HepG2 (cell line): ENCODE measurements at regions not wholly inside any gene's neighbourhood (a gene's known extent, or its start where the extent isn't known, plus 50 kb on each side); places are given as distances from the start of the nearest gene placed in this dataset.

ENCODE experiments used
- ATAC-seq: fragments of 200-7000 bp; cut with Tn5 transposase; 3 replicates; pipeline ENCODE4 v1.9.1; 2020; ENCODE audit warnings: mild to moderate bottlenecking, moderate library complexity
- BruUV-seq: library from RNA; stranded (reverse); fragments of 400-500 nt; replicated peaks from 2 replicates; lab custom pipeline; 2021; lab: Mats Ljungman, UMichigan
- CTCF ChIA-PET: fragments of 300-600 bp; formaldehyde crosslinking; extraction: SDS; loops from one replicate; lab custom pipeline; 2021; ENCODE audit warnings: low total read pairs, inconsistent platforms, low intra/inter-chr PET ratio; lab: Yijun Ruan, JAX
- POLR2A ChIA-PET: fragments of 350-600 bp; sonication (Branson Sonifier 250); formaldehyde crosslinking; loops from one replicate; lab custom pipeline; 2020; ENCODE audit warnings: antibody characterized with exemption, inconsistent platforms; lab: Yijun Ruan, JAX
- DNase-seq: peaks from one replicate; pipeline ENCODE4 v3.0.0-alpha.2; 2015; ENCODE audit warnings: low spot score
- FAIRE-seq: peaks from 3 replicates; lab custom pipeline; 2011; peaks lifted over from hg19 to GRCh38; lab: Jason Lieb, UNC
- H2AFZ ChIP-seq: one replicate; pipeline ENCODE4 v1.6.1; 2011; ENCODE audit warnings: low read length, inconsistent platforms
- H3K27ac ChIP-seq: fragments of 300-600 bp; 3 replicates; pipeline ENCODE4 v1.8.0; 2011; ENCODE audit warnings: mixed run types, mild to moderate bottlenecking, mixed read lengths, low read length, inconsistent platforms; ENCODE audit not compliant: insufficient read depth; ENCODE audit errors: extremely low read length
- H3K27me3 ChIP-seq, 2 experiments: fragments of 200-600 bp in 1 of 2; 2 replicates in 1 of 2; 3 replicates in 1 of 2; pipeline versions ENCODE4 v1.6.0 to v1.8.0; 2011; ENCODE audit warnings: low read length in 2 of 2, mild to moderate bottlenecking in 2 of 2, moderate library complexity in 2 of 2, inconsistent platforms in 1 of 2; ENCODE audit not compliant: insufficient read depth in 2 of 2, control insufficient read depth in 1 of 2
- H3K36me3 ChIP-seq, 2 experiments: fragments of 200-600 bp in 1 of 2; replicated peaks in 1 of 2; 2 replicates in 1 of 2; 3 replicates in 1 of 2; pipeline versions ENCODE4 v1.5.1 to v1.8.0; 2011; ENCODE audit warnings: low read length in 2 of 2, inconsistent platforms in 1 of 2; ENCODE audit not compliant: insufficient read depth in 2 of 2, control insufficient read depth in 1 of 2
- H3K4me1 ChIP-seq: 2 replicates; pipeline ENCODE4 v1.5.1; 2012; ENCODE audit warnings: low read length, inconsistent platforms; ENCODE audit not compliant: insufficient read depth
- H3K4me2 ChIP-seq: 2 replicates; pipeline ENCODE4 v1.6.0; 2011; ENCODE audit warnings: low read depth, low read length, inconsistent platforms
- H3K4me3 ChIP-seq, 3 experiments: fragments of 200-600 bp in 1 of 3; sonication (generic), shearing (Covaris generic) in 1 of 3; replicated peaks in 1 of 3; 2 replicates each; pipeline ENCODE4 v1.5.1; 2011 to 2016; ENCODE audit warnings: low read length in 3 of 3, inconsistent platforms in 2 of 3, low read depth in 2 of 3, mild to moderate bottlenecking in 2 of 3, control low read depth in 1 of 3, mixed read lengths in 1 of 3; ENCODE audit not compliant: insufficient read depth in 1 of 3
- H3K79me2 ChIP-seq: one replicate; pipeline ENCODE4 v1.6.1; 2011; ENCODE audit warnings: low read length, inconsistent platforms; ENCODE audit not compliant: insufficient read depth
- H3K9ac ChIP-seq: 2 replicates; pipeline ENCODE4 v1.6.0; 2011; ENCODE audit warnings: mild to moderate bottlenecking, low read depth, low read length, inconsistent platforms; ENCODE audit not compliant: insufficient read depth
- H3K9me3 ChIP-seq: 2 replicates; pipeline ENCODE4 v1.5.1; 2012; ENCODE audit warnings: mild to moderate bottlenecking, low read length
- H4K20me1 ChIP-seq: 2 replicates; pipeline ENCODE4 v1.6.0; 2011; ENCODE audit warnings: inconsistent platforms, mild to moderate bottlenecking, low read length, moderate library complexity; ENCODE audit not compliant: insufficient read depth
- ATF7-NPFF ChIP-seq: sonication (generic); formaldehyde crosslinking; IDR thresholded peaks from 2 replicates; pipeline ENCODE4 v1.8.1; 2023; ENCODE audit warnings: mild to moderate bottlenecking, low read depth, missing genetic modification reagents, moderate library complexity
- CEBPB ChIP-seq: IDR thresholded peaks from 2 replicates; pipeline ENCODE4 v1.6.1; 2011; ENCODE audit warnings: low read depth, low read length, improper control_type of control experiment, borderline replicate concordance
- HINFP ChIP-seq: sonication (generic); formaldehyde crosslinking; IDR thresholded peaks from 2 replicates; pipeline ENCODE4 v1.4.0; 2020; ENCODE audit warnings: low read depth, mild to moderate bottlenecking, missing genetic modification reagents
- STAT6 ChIP-seq: sonication (generic); formaldehyde crosslinking; IDR thresholded peaks from 2 replicates; pipeline ENCODE4 v1.4.0; 2020; ENCODE audit warnings: missing genetic modification reagents, mild to moderate bottlenecking, borderline replicate concordance
- ZNF414 ChIP-seq: sonication (generic); formaldehyde crosslinking; IDR thresholded peaks from 2 replicates; pipeline ENCODE4 v1.5.0; 2020; ENCODE audit warnings: missing genetic modification reagents
- ZNF646 ChIP-seq: sonication (generic); formaldehyde crosslinking; IDR thresholded peaks from 2 replicates; pipeline ENCODE4 v1.9.0; 2021; ENCODE audit warnings: mild to moderate bottlenecking, missing genetic modification reagents
- ZNF740 ChIP-seq: sonication (generic); formaldehyde crosslinking; IDR thresholded peaks from 2 replicates; pipeline ENCODE4 v1.4.0; 2020; ENCODE audit warnings: missing genetic modification reagents
- WGBS: methylation state at CpG from one replicate; pipeline ENCODE4 v1.1.6; 2017; ENCODE audit warnings: low lambda C conversion rate; 5-methylcytosine and 5-hydroxymethylcytosine counted together
- in situ Hi-C: cut with HindIII; loops from 2 replicates; pipeline ENCODE4 v1.10.0; 2017; ENCODE audit warnings: low pct_unique_long_range_greater_than_20kb; ENCODE audit not compliant: extremely low pct_ligation_motif_present
- intact Hi-C: fragments of 100-400 bp; cut with micrococcal nuclease; formaldehyde crosslinking; loops from one replicate; pipeline ENCODE4 v1.10.0; 2022; ENCODE audit not compliant: unreplicated experiment

GRCh38 chrX:129099207-129099606 is 424.1 kb downstream of the SMARCA1 start:
- Histone ChIP-seq H3K4me2 (no peak overlapping the region), H3K9ac (no peak overlapping the region)
- CTCF ChIA-PET: no interaction called here
- in situ Hi-C loops: no loop called here
- no peak for TF ChIP-seq CEBPB
- no peak for TF ChIP-seq HINFP (CRISPR knock-in tag)
- TF ChIP-seq ATF7-NPFF (CRISPR knock-in tag): no peak
- TF ChIP-seq STAT6 (CRISPR knock-in tag): no peak
- TF ChIP-seq ZNF646: no peak
- TF ChIP-seq ZNF414 (CRISPR knock-in tag): no peak
- TF ChIP-seq ZNF740 (CRISPR knock-in tag): no peak
- TF ChIP-seq, all 625 proteins: peak for 0
- POLR2A ChIA-PET: no interaction called here
- no peaks in the 10 kb centered on the region for H3K27me3 ChIP-seq
- no peak overlapping the region for H3K27ac ChIP-seq
- FAIRE-seq (no peak), ATAC-seq (no peak), DNase-seq (no peak)
- H3K36me3 ChIP-seq: no peaks in the 10 kb centered on the region
- no peaks in the 10 kb centered on the region for H3K9me3 ChIP-seq
- no peak overlapping the region for H2AFZ ChIP-seq
- no peak overlapping the region for H3K4me3 ChIP-seq
- WGBS: 96% methylated on average over 3 of the region's 3 CpGs
- no peaks in the 10 kb centered on the region for H4K20me1 ChIP-seq
- no TSS peak for BruUV-seq
- no peaks in the 10 kb centered on the region for H3K79me2 ChIP-seq
- intact Hi-C loops: no loop called here
- H3K4me1 ChIP-seq: peaks cover 70% of the 10 kb centered on the region
